HG02884 (cell line): ENCODE measurements at regions not wholly inside any gene's neighbourhood (a gene's known extent, or its start where the extent isn't known, plus 50 kb on each side); places are given as distances from the start of the nearest gene placed in this dataset.

Experiments
- ATAC-seq: cut with Tn5 transposase; IDR thresholded peaks from one replicate; pipeline ENCODE4 v1.9.1; 2021; ENCODE audit warnings: mild to moderate bottlenecking, moderate library complexity; ENCODE audit not compliant: unreplicated experiment

GRCh38 chr6:14791526-14791925, 454.3 kb upstream of the JARID2 start:
- no peak for ATAC-seq

DNA sequence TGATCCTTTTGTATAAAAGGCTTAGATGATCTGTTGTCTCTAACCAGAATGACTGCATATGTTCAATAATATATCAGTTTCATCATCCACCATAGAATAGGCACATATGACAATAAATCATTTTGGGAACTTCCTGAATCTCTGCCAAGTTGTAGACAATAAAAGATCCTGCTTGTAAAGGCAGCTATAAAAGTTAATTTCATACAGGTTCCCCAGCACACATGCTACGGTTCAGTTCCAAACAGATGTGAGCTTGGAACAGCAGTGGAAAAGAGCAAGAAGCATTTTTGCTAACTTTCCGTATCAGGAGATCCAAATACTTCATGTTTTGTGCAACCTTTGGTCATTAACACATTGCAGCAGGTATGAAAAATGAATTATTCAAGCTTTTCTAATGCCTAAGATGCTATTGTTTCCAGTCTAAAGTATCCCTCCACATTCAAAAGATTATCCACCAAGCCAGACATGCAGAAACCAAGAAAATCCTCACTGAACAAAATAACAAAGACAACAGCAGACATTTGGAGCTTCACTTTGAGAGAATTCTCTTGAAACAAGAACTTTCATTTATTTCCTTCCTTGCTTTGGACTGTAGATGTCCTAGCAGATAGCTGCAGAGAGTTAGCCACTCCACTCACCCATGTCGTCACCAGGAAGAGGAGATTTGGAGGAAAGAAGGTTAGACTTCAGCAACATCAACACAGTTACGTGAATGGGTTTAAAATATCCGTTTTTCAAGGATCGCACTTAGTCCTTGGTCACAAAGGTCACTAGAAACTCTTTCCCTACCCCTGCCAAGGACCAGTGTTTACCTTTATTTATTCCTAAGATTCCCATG, 453.5 kb upstream of the JARID2 start:
- ATAC-seq: no peak

DNA sequence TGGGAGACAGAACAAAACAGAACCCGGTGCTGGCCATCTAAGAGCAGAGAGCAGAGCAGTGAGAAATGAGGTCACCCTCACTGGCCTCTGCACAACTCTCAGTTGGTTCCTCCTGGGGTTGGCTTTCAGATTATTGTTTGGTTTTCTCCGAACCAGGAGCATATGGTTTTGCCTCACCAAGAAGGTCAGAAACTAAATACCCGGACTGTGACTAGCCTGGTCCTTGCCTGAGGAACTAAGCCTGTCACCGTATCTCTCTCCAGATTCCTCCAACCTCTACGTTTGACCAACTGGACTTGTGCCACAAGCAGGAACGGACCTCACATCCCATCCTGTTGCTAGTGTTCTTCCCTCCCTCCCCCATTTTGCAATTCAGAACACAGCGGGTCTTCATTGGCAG, 450.4 kb upstream of the JARID2 start:
- ATAC-seq: no peak

DNA sequence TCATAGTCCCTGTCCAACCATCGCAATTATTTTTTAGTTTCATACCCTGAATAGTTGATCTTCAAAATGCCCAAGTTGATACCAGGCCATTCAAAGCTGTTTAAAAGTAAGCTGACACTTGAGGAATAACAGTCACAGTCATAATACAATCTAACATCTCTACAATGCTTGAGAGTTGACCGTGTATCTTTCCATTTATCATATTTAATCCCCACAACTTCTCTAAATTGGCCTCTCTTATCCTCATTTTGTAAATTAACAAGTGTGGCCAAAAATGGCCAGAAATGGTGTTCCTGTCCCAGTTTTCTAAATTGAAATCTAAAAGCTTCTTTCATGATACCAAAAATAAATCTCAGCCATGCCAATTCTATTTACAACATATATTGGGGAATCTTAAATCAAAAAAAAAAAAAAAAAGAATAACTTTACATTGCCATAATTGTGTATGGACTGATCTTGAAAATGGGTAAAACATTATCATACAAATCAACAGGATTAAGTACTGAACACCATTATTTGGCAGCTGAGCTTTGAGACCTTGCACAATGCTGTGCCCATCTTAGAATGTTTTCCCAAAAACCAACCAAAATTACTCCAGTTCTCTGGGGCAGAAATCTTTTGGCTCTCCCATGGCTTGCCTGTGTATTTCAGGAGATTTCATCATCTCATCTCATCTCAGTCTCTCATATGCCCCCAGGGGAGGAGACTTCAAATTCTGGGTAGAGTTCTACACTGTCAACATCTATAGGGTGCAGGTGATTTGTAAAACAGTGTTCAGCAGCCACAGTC, 448.7 kb upstream of the JARID2 start:
- ATAC-seq: no peak

GRCh38 chr6:14797875-14798593, 447.8 kb upstream of the JARID2 start:
- no peak for ATAC-seq

- no peak for ATAC-seq
Measured at GRCh38 chr6:14798594-14798982, 447.3 kb upstream of the JARID2 start.

DNA sequence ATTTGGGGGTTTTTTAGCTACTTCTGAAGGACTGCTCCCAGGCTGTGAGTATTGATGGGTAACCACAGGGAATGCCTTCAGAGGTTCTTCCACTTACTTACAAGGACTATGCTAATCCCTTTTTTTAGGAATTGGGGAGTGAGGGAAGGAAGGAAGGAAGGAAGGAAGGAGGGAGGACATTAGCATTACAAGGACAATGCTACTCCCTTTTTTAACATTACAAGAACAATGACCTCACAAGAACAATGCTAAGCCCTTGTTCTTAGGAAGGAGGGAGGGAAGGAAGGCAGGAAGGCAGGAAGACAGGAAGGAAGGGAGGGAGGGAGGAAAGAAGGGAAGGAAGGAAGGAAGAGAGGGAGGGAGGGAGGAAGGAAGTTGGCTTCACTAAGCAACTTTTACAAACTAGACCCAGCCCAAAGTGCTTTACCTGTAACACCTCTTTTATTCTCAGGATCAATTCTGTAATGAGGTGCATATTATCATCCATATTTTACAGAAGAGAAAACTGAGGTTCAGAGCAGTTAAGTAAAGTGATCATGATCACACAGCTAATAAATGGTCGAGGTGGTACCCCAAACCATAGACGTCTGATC, 446.8 kb upstream of the JARID2 start:
- no peak for ATAC-seq

DNA sequence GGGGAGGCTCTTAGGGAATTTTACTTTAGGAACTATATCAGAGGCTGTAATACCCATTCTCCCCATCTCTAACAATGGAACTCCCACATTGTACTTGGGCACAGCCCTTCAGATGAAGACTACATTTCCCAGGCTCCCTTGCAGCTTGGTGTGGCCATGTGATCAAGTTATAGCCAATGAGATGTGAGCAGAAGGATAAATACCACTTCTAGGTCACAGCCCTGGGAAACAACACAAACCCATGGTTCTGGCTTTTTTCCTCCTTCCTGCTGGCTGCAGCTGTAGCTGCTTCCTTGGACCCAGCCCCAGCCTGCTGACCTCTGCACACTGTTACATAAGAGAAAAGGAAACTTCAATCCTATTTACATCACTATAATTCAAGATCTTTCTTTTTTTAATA, 445.9 kb upstream of the JARID2 start:
- no peak for ATAC-seq

GRCh38 chr6:14802514-14803160, 443.2 kb upstream of the JARID2 start:
- ATAC-seq: no peak

DNA sequence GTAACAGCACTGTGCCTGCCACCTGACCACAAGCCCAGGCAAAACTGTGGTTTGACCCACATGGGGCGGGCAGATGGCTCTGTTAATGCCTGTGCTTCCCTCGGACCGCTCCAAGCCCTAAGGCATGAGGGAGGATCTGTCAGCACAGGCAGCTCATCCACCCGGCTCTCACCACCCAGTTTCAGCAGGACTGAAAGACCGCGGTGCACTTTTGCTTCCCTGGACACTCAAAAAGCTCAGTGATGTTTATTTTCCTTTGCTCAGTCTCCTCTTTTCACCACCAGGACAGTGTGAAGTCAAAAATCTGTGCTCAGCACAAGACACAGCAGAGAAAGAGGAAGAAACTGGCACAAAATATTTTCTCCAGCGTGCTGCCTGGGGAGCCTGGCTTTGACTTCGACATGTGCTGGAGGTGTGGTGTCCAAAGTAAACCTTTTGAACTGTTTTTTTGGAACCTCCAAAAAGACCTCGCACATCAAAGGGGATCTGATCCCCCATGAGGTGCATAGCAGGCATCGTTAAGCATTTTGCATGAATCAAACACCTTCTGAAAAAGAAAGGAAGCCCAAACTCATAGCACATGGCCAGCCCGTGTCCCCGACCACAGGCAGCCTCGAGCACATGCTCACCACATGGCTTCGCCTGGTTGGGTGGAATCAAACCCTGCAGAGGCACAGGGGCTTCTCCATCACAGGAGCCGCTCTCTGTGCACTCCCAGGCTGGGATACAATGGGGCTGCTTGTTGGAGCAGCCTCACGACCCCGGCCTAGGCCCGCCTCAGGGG, 441.7 kb upstream of the JARID2 start:
- no peak for ATAC-seq

GRCh38 chr6:14804785-14805210, 441.1 kb upstream of the JARID2 start:
- no peak for ATAC-seq

DNA sequence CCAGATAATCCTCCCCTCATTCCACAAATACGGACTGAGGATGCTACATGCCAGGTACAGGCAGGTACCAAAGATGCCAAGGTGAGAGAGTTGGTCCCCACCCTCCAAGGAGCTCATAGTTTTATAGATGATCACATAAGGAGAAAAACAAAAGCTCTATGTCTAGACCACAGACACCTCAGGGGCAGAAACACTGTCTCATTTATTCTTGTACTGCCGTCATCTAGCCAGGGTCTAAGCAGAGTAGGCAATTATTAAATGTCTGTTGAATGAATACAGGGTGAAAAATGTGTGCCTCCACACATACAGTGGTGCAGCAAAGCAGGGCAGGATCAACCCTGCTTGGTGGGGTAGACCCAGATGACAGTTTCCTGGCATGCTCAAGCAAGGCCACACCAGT, 439.8 kb upstream of the JARID2 start:
- no peak for ATAC-seq

DNA sequence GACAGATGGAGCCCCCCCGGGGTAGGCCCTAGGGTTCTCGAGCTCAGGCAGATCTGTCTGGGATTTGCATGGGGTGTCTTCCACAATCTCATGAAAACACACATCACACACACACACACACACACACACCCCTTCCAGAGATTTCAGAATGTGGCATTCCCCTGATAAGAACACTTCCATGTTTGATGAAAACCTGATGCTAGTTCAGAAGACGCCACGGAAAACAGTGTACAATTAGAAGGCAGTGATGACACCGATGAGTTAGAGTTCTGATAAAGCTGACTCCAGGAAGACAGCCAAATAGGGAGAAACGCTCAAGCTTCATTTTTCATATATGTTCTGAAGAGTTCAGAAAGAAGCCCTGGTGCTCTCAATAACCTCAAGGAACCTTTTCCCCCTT, 438.7 kb upstream of the JARID2 start:
- no peak for ATAC-seq

DNA sequence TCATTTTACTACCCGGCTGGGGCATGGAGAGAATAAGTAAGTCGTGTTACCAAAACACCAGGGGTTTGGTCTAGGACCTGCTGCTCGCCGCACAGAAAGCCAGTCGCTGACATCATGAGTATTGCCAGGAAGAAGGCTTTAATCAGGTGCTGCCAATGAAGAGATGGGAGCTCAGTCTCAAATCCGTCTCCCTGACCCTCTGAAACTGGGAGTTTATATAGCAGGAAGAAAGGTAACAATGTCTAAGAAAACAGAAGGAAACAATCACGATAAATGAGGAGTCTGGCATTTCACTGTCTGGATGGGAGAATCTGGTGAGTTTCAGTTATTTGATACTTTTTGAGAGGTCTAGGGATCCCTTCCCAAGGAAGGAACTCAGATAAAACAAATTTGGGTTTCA, 437.9 kb upstream of the JARID2 start:
- no peak for ATAC-seq

DNA sequence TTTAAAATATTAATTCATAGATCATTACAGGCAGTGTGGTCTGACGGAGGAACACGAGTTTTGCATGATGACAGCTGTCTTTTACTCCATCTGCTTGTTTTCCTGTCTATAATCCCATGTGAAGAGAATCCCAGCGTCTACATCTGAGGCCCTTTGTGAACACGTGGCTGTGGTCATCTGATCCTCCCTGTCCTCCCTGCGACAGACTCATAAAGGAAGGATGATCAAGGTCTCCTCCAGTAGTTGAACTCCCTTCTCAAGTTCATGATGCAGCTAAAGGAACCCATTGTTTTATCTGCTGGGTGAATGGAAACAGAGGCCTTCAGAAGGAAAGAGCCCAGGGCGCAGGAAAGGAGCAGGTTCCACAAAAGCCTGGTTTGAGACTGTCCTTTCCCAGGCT, 435.8 kb upstream of the JARID2 start:
- ATAC-seq: no peak

- no peak for ATAC-seq
Measured at GRCh38 chr6:14811775-14812428, 434.0 kb upstream of the JARID2 start.

DNA sequence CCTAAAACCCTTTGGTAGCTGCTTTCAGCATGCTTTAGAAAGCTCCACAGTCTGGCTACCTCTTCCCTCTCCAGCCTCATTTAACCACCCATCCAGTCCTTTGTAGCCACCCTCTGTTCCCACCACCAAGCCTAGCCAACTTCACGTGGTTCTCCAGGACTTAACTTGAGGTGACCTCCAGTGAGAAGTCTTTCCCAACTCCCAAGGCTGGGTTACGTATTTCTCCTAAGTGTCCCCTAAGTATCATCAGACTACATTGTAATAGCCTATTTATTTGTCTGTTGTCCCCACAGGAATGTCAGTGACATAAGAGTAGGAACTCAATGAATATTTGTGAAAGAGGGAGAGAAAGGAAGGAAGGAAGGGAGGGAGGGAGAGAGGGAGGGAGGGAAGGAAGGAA, 431.9 kb upstream of the JARID2 start:
- ATAC-seq: no peak

GRCh38 chr6:14816116-14816859, 429.6 kb upstream of the JARID2 start:
- no peak for ATAC-seq

DNA sequence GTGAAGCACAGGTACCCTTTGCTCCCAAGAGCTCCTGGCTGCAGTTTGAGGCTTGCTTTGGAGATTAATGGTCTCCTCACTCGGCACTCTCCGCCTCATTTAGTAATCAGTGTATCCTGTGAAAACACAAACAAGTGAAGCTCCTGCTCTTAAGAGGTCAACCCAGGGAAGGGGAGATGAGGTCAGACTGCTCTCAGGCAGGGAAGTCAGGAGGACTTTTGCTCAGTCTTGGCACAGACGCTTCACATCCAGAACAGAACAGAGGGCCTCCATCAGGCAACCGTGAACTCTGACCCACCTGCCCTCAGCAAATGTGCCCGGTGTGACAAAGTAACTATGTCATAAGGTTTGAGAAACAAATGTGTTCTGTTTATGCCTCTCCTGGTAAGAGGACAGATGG, 428.8 kb upstream of the JARID2 start:
- no peak for ATAC-seq
